ENCODE measurements at regions not wholly inside any gene's neighbourhood (a gene's known extent, or its start where the extent isn't known, plus 50 kb on each side); places are given as distances from the start of the nearest gene placed in this dataset.

DNA sequence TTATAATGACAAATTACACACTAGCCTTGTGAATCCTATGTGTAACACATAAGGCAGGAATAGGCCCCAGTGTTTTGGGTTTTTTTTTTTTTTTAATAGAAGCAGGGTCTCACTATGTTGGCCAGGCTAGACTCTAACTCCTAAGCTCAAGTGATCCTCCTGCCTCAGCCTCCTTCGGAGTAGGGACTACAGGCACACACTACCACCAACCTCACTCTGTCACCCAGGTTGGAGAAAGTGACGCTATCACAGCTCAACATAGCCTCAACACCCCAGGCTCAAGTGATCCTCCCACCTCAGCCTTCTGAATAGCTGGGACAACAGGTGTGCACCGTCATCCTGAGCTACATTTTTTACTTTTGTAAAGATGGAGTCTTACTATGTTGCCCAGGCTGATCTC is 205.8 kb upstream of the RREB1 start:
- TF ChIP-seq POLR2A (IDR thresholded peaks at IDR 0.05): no peak
- TF ChIP-seq, protein P1, sequence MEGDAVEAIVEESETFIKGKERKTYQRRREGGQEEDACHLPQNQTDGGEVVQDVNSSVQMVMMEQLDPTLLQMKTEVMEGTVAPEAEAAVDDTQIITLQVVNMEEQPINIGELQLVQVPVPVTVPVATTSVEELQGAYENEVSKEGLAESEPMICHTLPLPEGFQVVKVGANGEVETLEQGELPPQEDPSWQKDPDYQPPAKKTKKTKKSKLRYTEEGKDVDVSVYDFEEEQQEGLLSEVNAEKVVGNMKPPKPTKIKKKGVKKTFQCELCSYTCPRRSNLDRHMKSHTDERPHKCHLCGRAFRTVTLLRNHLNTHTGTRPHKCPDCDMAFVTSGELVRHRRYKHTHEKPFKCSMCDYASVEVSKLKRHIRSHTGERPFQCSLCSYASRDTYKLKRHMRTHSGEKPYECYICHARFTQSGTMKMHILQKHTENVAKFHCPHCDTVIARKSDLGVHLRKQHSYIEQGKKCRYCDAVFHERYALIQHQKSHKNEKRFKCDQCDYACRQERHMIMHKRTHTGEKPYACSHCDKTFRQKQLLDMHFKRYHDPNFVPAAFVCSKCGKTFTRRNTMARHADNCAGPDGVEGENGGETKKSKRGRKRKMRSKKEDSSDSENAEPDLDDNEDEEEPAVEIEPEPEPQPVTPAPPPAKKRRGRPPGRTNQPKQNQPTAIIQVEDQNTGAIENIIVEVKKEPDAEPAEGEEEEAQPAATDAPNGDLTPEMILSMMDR (IDR thresholded peaks at IDR 0.05): no peak

All from esophagus squamous epithelium (tissue), 4 donors.